MM.1S (cell line): ENCODE measurements at regions not wholly inside any gene's neighbourhood (a gene's known extent, or its start where the extent isn't known, plus 50 kb on each side); places are given as distances from the start of the nearest gene placed in this dataset.

Experiments
- DNase-seq: peaks from one replicate; pipeline ENCODE4 v3.0.0-alpha.2; 2015
- H2AFZ ChIP-seq: fragments of 300-600 bp; sonication (generic); 2 replicates; pipeline ENCODE4 v1.6.0; 2016; ENCODE audit warnings: antibody characterized with exemption, low read length
- H3F3A ChIP-seq: fragments of 300-600 bp; sonication (generic); 2 replicates; pipeline ENCODE4 v1.6.1; 2016; ENCODE audit warnings: mild to moderate bottlenecking, antibody characterized with exemption, low read length, moderate library complexity, mixed read lengths; ENCODE audit not compliant: insufficient read depth
- H3K27ac ChIP-seq: fragments of 300-600 bp; sonication (generic); 2 replicates; pipeline ENCODE4 v1.5.1; 2016; ENCODE audit warnings: mild to moderate bottlenecking, low read length
- H3K27me3 ChIP-seq: fragments of 300-600 bp; sonication (generic); replicated peaks from 2 replicates; pipeline ENCODE4 v1.6.0; 2016; ENCODE audit warnings: low read length; ENCODE audit not compliant: insufficient read depth
- H3K36me3 ChIP-seq: fragments of 300-600 bp; sonication (generic); replicated peaks from 2 replicates; pipeline ENCODE4 v1.6.1; 2016; ENCODE audit warnings: mild to moderate bottlenecking, low read length, mixed read lengths; ENCODE audit not compliant: insufficient read depth
- H3K4me1 ChIP-seq: fragments of 300-600 bp; sonication (generic); 2 replicates; pipeline ENCODE4 v1.6.1; 2016; ENCODE audit warnings: low read length, mixed read lengths
- H3K4me2 ChIP-seq: fragments of 300-600 bp; sonication (generic); 2 replicates; pipeline ENCODE4 v1.6.0; 2016; ENCODE audit warnings: low read depth, low read length
- H3K4me3 ChIP-seq: fragments of 300-600 bp; sonication (generic); 2 replicates; pipeline ENCODE4 v1.5.1; 2016; ENCODE audit warnings: low read length, mixed read lengths
- H3K79me2 ChIP-seq: fragments of 300-600 bp; sonication (generic); 2 replicates; pipeline ENCODE4 v1.6.1; 2016; ENCODE audit warnings: mixed run types, low read length, mixed read lengths
- H3K9ac ChIP-seq: fragments of 300-600 bp; sonication (generic); 2 replicates; pipeline ENCODE4 v1.6.1; 2016; ENCODE audit warnings: low read length, mixed read lengths
- H3K9me2 ChIP-seq: fragments of 300-600 bp; sonication (generic); replicated peaks from 2 replicates; pipeline ENCODE4 v1.6.1; 2016; ENCODE audit warnings: mild to moderate bottlenecking, low read length, mixed read lengths; ENCODE audit not compliant: insufficient read depth
- H3K9me3 ChIP-seq: fragments of 300-600 bp; sonication (generic); replicated peaks from 2 replicates; pipeline ENCODE4 v1.6.1; 2016; ENCODE audit warnings: mild to moderate bottlenecking, low read length, mixed read lengths; ENCODE audit not compliant: insufficient read depth
- H4K20me1 ChIP-seq: fragments of 300-600 bp; sonication (generic); 2 replicates; pipeline ENCODE4 v1.6.1; 2016; ENCODE audit warnings: mild to moderate bottlenecking, low read length, moderate library complexity, mixed read lengths; ENCODE audit not compliant: insufficient read depth
- CTCF ChIP-seq: fragments of 300-600 bp; sonication (generic); IDR thresholded peaks from 2 replicates; pipeline ENCODE4 v1.5.1; 2016; ENCODE audit warnings: antibody characterized with exemption, low read length, mixed read lengths
- EZH2 ChIP-seq: fragments of 300-600 bp; sonication (generic); optimal IDR thresholded peaks from 2 replicates; pipeline ENCODE3; 2017; ENCODE audit warnings: low read depth, mild to moderate bottlenecking, antibody characterized with exemption, low read length, mixed read lengths
- EZH2phosphoT487 ChIP-seq: fragments of 300-600 bp; sonication (generic); IDR thresholded peaks from 2 replicates; pipeline ENCODE4 v1.6.1; 2018; ENCODE audit warnings: antibody characterized with exemption, low read length

GRCh38 chr10:44467900-44468299 is 83.0 kb upstream of the CXCL12 start:
- no peak overlapping the region for H3K4me2 ChIP-seq
- no peak overlapping the region for H2AFZ ChIP-seq
- H3K4me3 ChIP-seq: no peak overlapping the region
- H3K27me3 ChIP-seq: no peaks in the 10 kb centered on the region
- H3K9me2 ChIP-seq: no peaks in the 10 kb centered on the region
- no peaks in the 10 kb centered on the region for H3K36me3 ChIP-seq
- H3K9me3 ChIP-seq: no peaks in the 10 kb centered on the region
- no peak overlapping the region for H3K9ac ChIP-seq
- H4K20me1 ChIP-seq: no peaks in the 10 kb centered on the region
- H3K4me1 ChIP-seq: no peaks in the 10 kb centered on the region
- H3K79me2 ChIP-seq: no peaks in the 10 kb centered on the region
- no peak for TF ChIP-seq CTCF
- no peak for TF ChIP-seq EZH2
- TF ChIP-seq EZH2phosphoT487: no peak
- H3K27ac ChIP-seq: no peak overlapping the region
- no peak for DNase-seq
- H3F3A ChIP-seq: no peaks in the 10 kb centered on the region

DNA sequence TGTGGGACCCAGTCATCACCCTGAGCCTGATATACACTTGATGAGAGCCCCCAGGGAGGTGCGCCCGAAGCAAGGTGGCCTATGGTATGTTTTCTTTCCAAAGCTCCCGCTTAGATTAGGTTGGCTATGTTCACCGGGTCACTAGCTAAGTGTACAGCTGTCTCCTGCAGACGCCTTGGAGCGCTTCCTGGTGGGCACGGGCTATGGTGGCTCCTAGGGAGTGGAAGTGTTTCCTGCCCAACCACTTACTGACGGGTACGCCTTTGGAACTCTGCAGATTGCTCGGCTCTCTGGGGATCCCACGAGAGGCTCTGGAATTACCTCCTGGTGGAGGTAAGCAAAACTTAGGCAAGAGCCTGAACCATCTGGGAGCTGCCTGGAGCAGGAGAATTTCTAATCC is 83.6 kb upstream of the CXCL12 start:
- H3K79me2 ChIP-seq: no peaks in the 10 kb centered on the region
- H3K27me3 ChIP-seq: no peaks in the 10 kb centered on the region
- no peak overlapping the region for H3K4me2 ChIP-seq
- TF ChIP-seq EZH2phosphoT487: no peak
- no peak for TF ChIP-seq CTCF
- TF ChIP-seq EZH2: no peak
- no peaks in the 10 kb centered on the region for H3K9me3 ChIP-seq
- no peaks in the 10 kb centered on the region for H3K4me1 ChIP-seq
- no peaks in the 10 kb centered on the region for H3F3A ChIP-seq
- no peak overlapping the region for H2AFZ ChIP-seq
- no peak overlapping the region for H3K4me3 ChIP-seq
- H3K36me3 ChIP-seq: no peaks in the 10 kb centered on the region
- DNase-seq: no peak
- H3K27ac ChIP-seq: no peak overlapping the region
- H4K20me1 ChIP-seq: no peaks in the 10 kb centered on the region
- no peaks in the 10 kb centered on the region for H3K9me2 ChIP-seq
- no peak overlapping the region for H3K9ac ChIP-seq

DNA sequence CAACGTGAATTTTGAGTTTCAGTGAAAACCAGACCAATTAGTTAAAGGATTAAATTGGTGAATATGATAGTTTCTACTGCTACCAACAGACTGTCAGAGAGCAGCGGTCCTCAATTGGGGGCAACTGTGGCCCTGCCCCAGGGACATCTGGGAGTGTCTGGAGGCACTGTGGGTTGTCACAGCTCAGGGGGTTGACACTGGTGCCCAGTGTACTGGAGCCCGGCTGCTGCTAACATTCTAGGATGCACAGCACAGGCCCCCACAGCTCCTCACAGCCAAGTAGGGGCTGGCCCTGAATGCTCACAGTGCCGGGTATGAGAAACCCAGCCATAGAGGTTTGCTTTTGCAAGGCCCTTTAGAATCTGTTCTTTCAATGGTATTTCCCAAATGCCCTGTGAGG is 84.1 kb upstream of the CXCL12 start:
- Histone ChIP-seq H3K79me2 (no peaks in the 10 kb centered on the region), H3K27ac (no peak overlapping the region), H3K27me3 (no peaks in the 10 kb centered on the region), H4K20me1 (no peaks in the 10 kb centered on the region), H3K4me2 (no peak overlapping the region), H3K4me3 (no peak overlapping the region), H3K9me2 (no peaks in the 10 kb centered on the region), H3K36me3 (no peaks in the 10 kb centered on the region), H3F3A (no peaks in the 10 kb centered on the region), H3K4me1 (no peaks in the 10 kb centered on the region), H2AFZ (no peak overlapping the region), H3K9ac (no peak overlapping the region), H3K9me3 (no peaks in the 10 kb centered on the region)
- DNase-seq: no peak
- TF ChIP-seq EZH2phosphoT487 (no peak), CTCF (no peak), EZH2 (no peak)

GRCh38 chr10:44470784-44471183 is 85.9 kb upstream of the CXCL12 start:
- no peak overlapping the region for H3K27ac ChIP-seq
- no peak overlapping the region for H3K9ac ChIP-seq
- H3K4me2 ChIP-seq: no peak overlapping the region
- H4K20me1 ChIP-seq: no peaks in the 10 kb centered on the region
- no peaks in the 10 kb centered on the region for H3K9me3 ChIP-seq
- H3K79me2 ChIP-seq: no peaks in the 10 kb centered on the region
- TF ChIP-seq EZH2phosphoT487 (no peak), EZH2 (no peak), CTCF (no peak)
- H3K9me2 ChIP-seq: no peaks in the 10 kb centered on the region
- no peaks in the 10 kb centered on the region for H3K36me3 ChIP-seq
- no peaks in the 10 kb centered on the region for H3F3A ChIP-seq
- no peak overlapping the region for H3K4me3 ChIP-seq
- H3K27me3 ChIP-seq: no peaks in the 10 kb centered on the region
- no peak for DNase-seq
- H3K4me1 ChIP-seq: no peaks in the 10 kb centered on the region
- no peak overlapping the region for H2AFZ ChIP-seq
